HG02571 (cell line): ENCODE measurements at regions not wholly inside any gene's neighbourhood (a gene's known extent, or its start where the extent isn't known, plus 50 kb on each side); places are given as distances from the start of the nearest gene placed in this dataset.
"Not testable (repeated sequence)": the region's sequence is repeated elsewhere in the genome, so short reads cannot be mapped to it uniquely, and the experiment has no call there.

Source experiments
- ATAC-seq: cut with Tn5 transposase; IDR thresholded peaks from one replicate; pipeline ENCODE4 v1.9.1; 2021; ENCODE audit warnings: mild to moderate bottlenecking, moderate library complexity; ENCODE audit not compliant: unreplicated experiment

- no peak for ATAC-seq
Observed at GRCh38 chr15:45866616-45867015, 231.8 kb downstream of the SQOR start.

- no peak for ATAC-seq
Observed at GRCh38 chr15:45867281-45867680, 232.5 kb downstream of the SQOR start.

GRCh38 chr15:45868109-45868691 is 233.4 kb downstream of the SQOR start:
- no peak for ATAC-seq

- ATAC-seq: no peak
Observed at GRCh38 chr15:45869034-45869668, 234.3 kb downstream of the SQOR start.

GRCh38 chr15:45871121-45871855 is 236.5 kb downstream of the SQOR start:
- ATAC-seq: no peak

- ATAC-seq: no peak
Observed at GRCh38 chr15:45873781-45874180, 239.0 kb downstream of the SQOR start.

- ATAC-seq: not testable (repeated sequence)
Observed at GRCh38 chr15:45874566-45874965, 239.7 kb downstream of the SQOR start.

- ATAC-seq: no peak
Observed at GRCh38 chr15:45884289-45884688, 249.5 kb downstream of the SQOR start.

GRCh38 chr15:45884755-45885445 is 250.1 kb downstream of the SQOR start:
- ATAC-seq: no peak

- no peak for ATAC-seq
Observed at GRCh38 chr15:45885801-45886200, 251.0 kb downstream of the SQOR start.

GRCh38 chr15:45891766-45892165 is 256.9 kb downstream of the SQOR start:
- ATAC-seq: no peak

GRCh38 chr15:45892182-45892581 is 257.4 kb downstream of the SQOR start:
- ATAC-seq: no peak

- ATAC-seq: no peak
Observed at GRCh38 chr15:45903283-45903682, 268.5 kb downstream of the SQOR start.

GRCh38 chr15:45904019-45904418 is 269.2 kb downstream of the SQOR start:
- ATAC-seq: no peak

- ATAC-seq: no peak
Observed at GRCh38 chr15:45906230-45906629, 271.4 kb downstream of the SQOR start.

GRCh38 chr15:45910671-45911070 is 275.8 kb downstream of the SQOR start:
- ATAC-seq: no peak

- no peak for ATAC-seq
Observed at GRCh38 chr15:45913451-45913850, 278.6 kb downstream of the SQOR start.

- no peak for ATAC-seq
Observed at GRCh38 chr15:45914425-45914824, 279.6 kb downstream of the SQOR start.

GRCh38 chr15:45918839-45919238 is 284.0 kb downstream of the SQOR start:
- ATAC-seq: no peak

- ATAC-seq: no peak
Observed at GRCh38 chr15:45919806-45920205, 285.0 kb downstream of the SQOR start.

- no peak for ATAC-seq
Observed at GRCh38 chr15:45921376-45921775, 286.5 kb downstream of the SQOR start.

GRCh38 chr15:45921978-45922377 is 287.1 kb downstream of the SQOR start:
- ATAC-seq: no peak
